Esophagus muscularis mucosa (tissue), 4 donors: ENCODE measurements at regions not wholly inside any gene's neighbourhood (a gene's known extent, or its start where the extent isn't known, plus 50 kb on each side); places are given as distances from the start of the nearest gene placed in this dataset.

ENCODE experiments used
- DNase-seq: peaks from one replicate; pipeline ENCODE4 v3.0.0-alpha.2; 2017; ENCODE audit errors: extremely low spot score
- H3K27ac ChIP-seq, 4 donors: fragments of 200-600 bp; sonication (generic); replicated peaks in 1 of 4; 1 replicate in 3 of 4; 2 replicates in 1 of 4; pipeline ENCODE4 v1.5.1; 2016 to 2019; ENCODE audit warnings: mild to moderate bottlenecking in 1 of 4
- H3K27me3 ChIP-seq, 4 donors: fragments of 200-600 bp; sonication (generic); one replicate each; pipeline versions ENCODE4 v1.5.1 to v1.6.0; 2016 to 2019
- H3K36me3 ChIP-seq, 4 donors: fragments of 200-600 bp; sonication (generic); one replicate each; pipeline ENCODE4 v1.5.1; 2016 to 2019
- H3K4me1 ChIP-seq, 4 donors: fragments of 200-600 bp; sonication (generic); one replicate each; pipeline ENCODE4 v1.5.1; 2016 to 2019
- H3K4me3 ChIP-seq, 4 donors: fragments of 200-600 bp; sonication (generic); 1 replicate in 2 of 4; 2 replicates in 2 of 4; pipeline ENCODE4 v1.5.1; 2016 to 2019; ENCODE audit warnings: mild to moderate bottlenecking in 4 of 4, moderate library complexity in 1 of 4
- H3K9me3 ChIP-seq, 4 donors: fragments of 200-600 bp; sonication (generic); 1 replicate in 3 of 4; 2 replicates in 1 of 4; pipeline ENCODE4 v1.5.1; 2016 to 2019
- EP300 ChIP-seq: sonication (generic); formaldehyde crosslinking; IDR thresholded peaks from one replicate; pipeline ENCODE4 v1.6.1; 2017; ENCODE audit warnings: antibody characterized with exemption
- POLR2A ChIP-seq: fragments of 450-650 bp; IDR thresholded peaks from one replicate; pipeline ENCODE4 v1.6.1; 2017; ENCODE audit warnings: antibody characterized with exemption, moderate library complexity, mild to moderate bottlenecking, low read depth
- POLR2AphosphoS5 ChIP-seq, 2 donors: sonication (generic); formaldehyde crosslinking; IDR thresholded peaks; one replicate each; pipeline ENCODE4 v1.6.1; 2017; ENCODE audit warnings: antibody characterized with exemption in 2 of 2
- WGBS: methylation state at CpG from one replicate; pipeline ENCODE4 v1.1.5; 2018; 5-methylcytosine and 5-hydroxymethylcytosine counted together
- intact Hi-C: fragments of 100-400 bp; cut with DNase I; formaldehyde crosslinking; loops from one replicate; pipeline ENCODE4 v1.15.1; 2023
- TF ChIP-seq, protein P1 (sequence below), 3 experiments: fragments of 200-600 bp in 2 of 3; fragments of 450-650 bp in 1 of 3; sonication (generic) in 2 of 3; IDR thresholded peaks; one replicate each; pipeline ENCODE4 v1.5.1; 2017 to 2019; ENCODE audit warnings: antibody characterized with exemption in 3 of 3, mild to moderate bottlenecking in 2 of 3, moderate library complexity in 1 of 3

DNA sequence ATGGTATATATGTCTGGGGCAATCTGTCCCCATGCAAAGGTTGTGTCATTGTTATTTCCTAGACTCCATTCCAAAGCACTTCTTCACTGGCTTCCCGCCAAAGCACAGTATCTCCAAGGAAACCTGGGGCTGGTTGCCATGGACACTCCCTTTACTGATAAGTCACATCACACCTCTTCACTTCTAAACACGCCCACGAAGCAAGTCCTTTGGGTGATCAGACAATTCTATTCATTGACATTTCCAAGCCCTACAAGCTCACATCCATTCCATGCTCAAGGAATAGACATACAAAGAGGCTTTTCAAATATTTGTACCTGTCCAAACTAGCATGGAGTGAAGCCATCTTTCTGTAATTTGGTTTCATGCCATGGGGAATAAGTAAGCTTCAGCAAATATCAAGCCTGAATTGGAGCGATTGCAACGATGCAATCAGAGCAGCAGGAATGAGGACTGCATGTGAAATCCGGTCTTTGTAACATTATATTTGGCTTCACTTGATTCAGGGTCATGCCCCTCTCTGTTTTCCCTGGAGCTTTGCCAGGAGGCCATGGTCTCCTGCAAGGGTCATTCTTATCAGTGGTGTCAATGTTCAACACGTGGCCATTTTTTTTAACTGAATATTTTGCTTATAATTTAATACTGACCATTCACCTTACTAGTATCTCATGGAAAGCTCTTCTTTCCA lies 201.6 kb upstream of the TMC3 start:
- no peak for DNase-seq
- H3K4me1 ChIP-seq: no peaks in the 10 kb centered on the region
- H3K27ac ChIP-seq: no peak overlapping the region
- H3K36me3 ChIP-seq: no peaks in the 10 kb centered on the region
- intact Hi-C loops: no loop called here
- no peaks in the 10 kb centered on the region for H3K9me3 ChIP-seq
- H3K4me3 ChIP-seq: no peak overlapping the region
- no peaks in the 10 kb centered on the region for H3K27me3 ChIP-seq
- TF ChIP-seq, protein P1, sequence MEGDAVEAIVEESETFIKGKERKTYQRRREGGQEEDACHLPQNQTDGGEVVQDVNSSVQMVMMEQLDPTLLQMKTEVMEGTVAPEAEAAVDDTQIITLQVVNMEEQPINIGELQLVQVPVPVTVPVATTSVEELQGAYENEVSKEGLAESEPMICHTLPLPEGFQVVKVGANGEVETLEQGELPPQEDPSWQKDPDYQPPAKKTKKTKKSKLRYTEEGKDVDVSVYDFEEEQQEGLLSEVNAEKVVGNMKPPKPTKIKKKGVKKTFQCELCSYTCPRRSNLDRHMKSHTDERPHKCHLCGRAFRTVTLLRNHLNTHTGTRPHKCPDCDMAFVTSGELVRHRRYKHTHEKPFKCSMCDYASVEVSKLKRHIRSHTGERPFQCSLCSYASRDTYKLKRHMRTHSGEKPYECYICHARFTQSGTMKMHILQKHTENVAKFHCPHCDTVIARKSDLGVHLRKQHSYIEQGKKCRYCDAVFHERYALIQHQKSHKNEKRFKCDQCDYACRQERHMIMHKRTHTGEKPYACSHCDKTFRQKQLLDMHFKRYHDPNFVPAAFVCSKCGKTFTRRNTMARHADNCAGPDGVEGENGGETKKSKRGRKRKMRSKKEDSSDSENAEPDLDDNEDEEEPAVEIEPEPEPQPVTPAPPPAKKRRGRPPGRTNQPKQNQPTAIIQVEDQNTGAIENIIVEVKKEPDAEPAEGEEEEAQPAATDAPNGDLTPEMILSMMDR (IDR thresholded peaks at IDR 0.05): no peak
- TF ChIP-seq POLR2A: no peak
- TF ChIP-seq POLR2AphosphoS5 (IDR thresholded peaks at IDR 0.05): no peak
- TF ChIP-seq EP300: no peak
- 68% methylated on average over 7 of the region's 7 CpGs for WGBS

DNA sequence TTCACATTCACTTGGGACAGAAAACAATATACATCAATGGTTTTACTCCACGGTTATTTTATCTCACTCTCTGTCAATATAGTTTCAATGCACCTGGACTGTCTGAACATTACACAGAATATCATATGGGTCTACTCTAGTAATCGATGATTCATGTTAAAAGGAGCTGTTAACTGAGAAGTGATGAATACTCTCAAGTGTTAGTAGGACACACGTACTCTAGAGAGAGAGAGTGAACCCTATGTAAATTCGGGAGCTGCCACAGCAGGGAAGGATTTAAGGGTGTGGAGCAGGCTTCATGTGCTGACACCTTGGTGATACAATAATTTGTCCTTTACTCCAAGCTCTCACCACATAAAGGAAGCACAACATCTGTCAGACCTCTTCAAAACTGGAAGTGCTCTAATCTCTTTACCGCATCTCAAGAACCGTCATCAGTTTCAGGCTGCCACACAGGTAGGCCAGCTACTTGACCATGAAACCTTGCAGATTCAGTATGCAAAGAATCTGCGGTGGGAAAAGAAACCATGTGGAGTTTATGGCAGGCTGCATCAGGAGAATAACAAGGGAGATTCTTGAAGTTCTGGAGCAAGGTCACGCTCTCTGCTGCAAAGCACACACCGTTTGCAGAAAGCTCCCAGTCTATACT lies 199.2 kb upstream of the TMC3 start:
- H3K27me3 ChIP-seq: no peaks in the 10 kb centered on the region
- DNase-seq: no peak
- no peaks in the 10 kb centered on the region for H3K36me3 ChIP-seq
- intact Hi-C loops: no loop called here
- no peak overlapping the region for H3K4me3 ChIP-seq
- H3K27ac ChIP-seq: no peak overlapping the region
- no peaks in the 10 kb centered on the region for H3K9me3 ChIP-seq
- no peak for TF ChIP-seq EP300
- no peak for TF ChIP-seq POLR2AphosphoS5 (IDR thresholded peaks at IDR 0.05)
- no peak for TF ChIP-seq POLR2A
- TF ChIP-seq, protein P1 (IDR thresholded peaks at IDR 0.05): no peak
- H3K4me1 ChIP-seq: no peaks in the 10 kb centered on the region
- 92% methylated on average over 9 of the region's 9 CpGs for WGBS

DNA sequence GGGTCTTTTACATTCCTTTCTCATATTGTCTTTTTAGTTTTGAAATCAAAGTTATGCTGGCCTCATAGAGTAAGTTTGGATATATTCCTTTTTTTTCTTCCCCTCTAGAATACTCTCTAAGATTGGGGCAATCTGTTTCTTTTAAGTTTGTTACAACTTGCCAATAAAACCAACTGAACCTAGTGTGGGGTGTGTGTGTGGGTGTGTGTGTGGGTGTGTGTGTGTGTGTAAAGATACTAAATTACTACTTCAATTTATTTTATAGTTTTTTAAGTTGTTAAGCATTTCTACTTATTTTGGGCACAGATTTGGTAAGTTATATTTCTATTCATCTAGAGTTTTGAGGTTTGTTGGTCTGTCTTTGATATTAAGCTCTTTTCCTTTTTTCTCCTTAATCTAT lies 198.2 kb upstream of the TMC3 start:
- Histone ChIP-seq H3K9me3 (no peaks in the 10 kb centered on the region), H3K4me3 (no peak overlapping the region), H3K4me1 (no peaks in the 10 kb centered on the region), H3K27me3 (no peaks in the 10 kb centered on the region), H3K27ac (no peak overlapping the region), H3K36me3 (no peaks in the 10 kb centered on the region)
- TF ChIP-seq, protein P1 (IDR thresholded peaks at IDR 0.05): no peak
- DNase-seq: no peak
- intact Hi-C loops: no loop called here

DNA sequence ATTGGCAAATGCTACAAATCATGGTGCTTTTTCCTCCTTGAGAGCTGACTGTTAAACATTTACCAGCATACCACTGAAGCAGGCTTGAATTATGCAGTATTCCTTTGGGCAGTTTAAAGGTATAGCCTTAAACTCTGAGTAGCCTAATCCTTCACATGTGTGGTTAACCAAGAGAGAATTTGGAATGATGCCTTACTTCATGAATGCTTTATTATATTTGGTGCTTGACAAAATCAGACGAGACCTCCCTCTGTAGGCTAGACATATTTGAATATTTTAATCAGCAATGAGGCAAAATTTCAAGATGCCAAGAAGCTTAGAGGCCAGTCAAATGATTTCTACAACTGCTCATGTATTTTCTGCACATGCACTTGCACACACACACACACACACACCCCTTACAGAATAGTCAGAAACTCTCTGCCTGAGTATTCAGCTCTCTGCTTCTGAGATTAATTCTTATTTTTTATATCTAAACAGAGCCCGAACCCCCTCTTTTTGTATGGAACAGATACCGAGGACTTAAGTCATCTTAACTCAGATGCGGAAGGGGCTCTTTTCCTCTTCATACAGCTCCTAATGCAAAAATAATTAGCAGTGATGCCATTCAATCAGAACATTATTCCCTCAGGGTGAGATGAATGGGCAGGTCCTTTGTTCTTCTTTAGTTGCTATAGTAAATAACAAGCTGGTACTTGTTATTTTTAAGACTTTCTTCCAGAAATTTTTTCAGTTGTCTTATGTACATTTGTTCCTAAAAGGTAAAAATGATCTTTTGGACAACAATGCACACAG lies 195.5 kb upstream of the TMC3 start:
- DNase-seq: no peak
- H3K27me3 ChIP-seq: no peaks in the 10 kb centered on the region
- H3K27ac ChIP-seq: no peak overlapping the region
- no peaks in the 10 kb centered on the region for H3K4me1 ChIP-seq
- 74% methylated on average over 4 of the region's 4 CpGs for WGBS
- intact Hi-C loops: no loop called here
- TF ChIP-seq, protein P1 (IDR thresholded peaks at IDR 0.05): no peak
- H3K4me3 ChIP-seq: no peak overlapping the region
- H3K9me3 ChIP-seq: no peaks in the 10 kb centered on the region
- H3K36me3 ChIP-seq: no peaks in the 10 kb centered on the region
